Gastroesophageal sphincter (tissue), 3 donors: ENCODE measurements at regions not wholly inside any gene's neighbourhood (a gene's known extent, or its start where the extent isn't known, plus 50 kb on each side); places are given as distances from the start of the nearest gene placed in this dataset.

Experiments
- EP300 ChIP-seq: sonication (generic); formaldehyde crosslinking; IDR thresholded peaks from one replicate; pipeline ENCODE4 v1.6.1; 2017; ENCODE audit warnings: antibody characterized with exemption, mild to moderate bottlenecking
- POLR2A ChIP-seq, 2 donors: fragments of 450-650 bp; IDR thresholded peaks; one replicate each; pipeline ENCODE4 v1.6.1; 2017; ENCODE audit warnings: antibody characterized with exemption in 2 of 2, mild to moderate bottlenecking in 2 of 2, moderate library complexity in 1 of 2
- TF ChIP-seq, protein P1 (sequence below), 4 experiments: fragments of 200-600 bp in 2 of 4; fragments of 450-650 bp in 2 of 4; sonication (generic) in 1 of 4; IDR thresholded peaks; one replicate each; pipeline ENCODE4 v1.5.1; 2017 to 2019; ENCODE audit warnings: antibody characterized with exemption in 4 of 4, mild to moderate bottlenecking in 2 of 4, moderate library complexity in 2 of 4

- TF ChIP-seq, protein P1, sequence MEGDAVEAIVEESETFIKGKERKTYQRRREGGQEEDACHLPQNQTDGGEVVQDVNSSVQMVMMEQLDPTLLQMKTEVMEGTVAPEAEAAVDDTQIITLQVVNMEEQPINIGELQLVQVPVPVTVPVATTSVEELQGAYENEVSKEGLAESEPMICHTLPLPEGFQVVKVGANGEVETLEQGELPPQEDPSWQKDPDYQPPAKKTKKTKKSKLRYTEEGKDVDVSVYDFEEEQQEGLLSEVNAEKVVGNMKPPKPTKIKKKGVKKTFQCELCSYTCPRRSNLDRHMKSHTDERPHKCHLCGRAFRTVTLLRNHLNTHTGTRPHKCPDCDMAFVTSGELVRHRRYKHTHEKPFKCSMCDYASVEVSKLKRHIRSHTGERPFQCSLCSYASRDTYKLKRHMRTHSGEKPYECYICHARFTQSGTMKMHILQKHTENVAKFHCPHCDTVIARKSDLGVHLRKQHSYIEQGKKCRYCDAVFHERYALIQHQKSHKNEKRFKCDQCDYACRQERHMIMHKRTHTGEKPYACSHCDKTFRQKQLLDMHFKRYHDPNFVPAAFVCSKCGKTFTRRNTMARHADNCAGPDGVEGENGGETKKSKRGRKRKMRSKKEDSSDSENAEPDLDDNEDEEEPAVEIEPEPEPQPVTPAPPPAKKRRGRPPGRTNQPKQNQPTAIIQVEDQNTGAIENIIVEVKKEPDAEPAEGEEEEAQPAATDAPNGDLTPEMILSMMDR (IDR thresholded peaks at IDR 0.05) = no peak
- no peak for TF ChIP-seq EP300
- no peak for TF ChIP-seq POLR2A (IDR thresholded peaks at IDR 0.05)
These were observed 192.3 kb upstream of the SGO1 start for GRCh38 chr3:20378315-20378714.
